Uterus (tissue), 3 donors: ENCODE measurements at regions not wholly inside any gene's neighbourhood (a gene's known extent, or its start where the extent isn't known, plus 50 kb on each side); places are given as distances from the start of the nearest gene placed in this dataset.

Experiments used
- DNase-seq, 2 donors: peaks; one replicate each; pipeline ENCODE4 v3.0.0-alpha.2; 2019 to 2020
- H3K27ac ChIP-seq, 2 donors: fragments of 200-600 bp; sonication (generic); 1 replicate in 1 of 2; 2 replicates in 1 of 2; pipeline ENCODE4 v1.5.1; 2016 to 2018
- H3K27me3 ChIP-seq, 2 donors: fragments of 200-600 bp; sonication (generic); one replicate each; pipeline ENCODE4 v1.5.1; 2018 to 2019; ENCODE audit warnings: control low read depth in 1 of 2
- H3K36me3 ChIP-seq, 2 donors: fragments of 200-600 bp; sonication (generic); one replicate each; pipeline ENCODE4 v1.5.1; 2019; ENCODE audit warnings: control low read depth in 1 of 2
- H3K4me1 ChIP-seq, 2 donors: fragments of 200-600 bp; sonication (generic); one replicate each; pipeline ENCODE4 v1.5.1; 2018 to 2019; ENCODE audit warnings: control low read depth in 1 of 2
- H3K4me3 ChIP-seq, 2 donors: fragments of 200-600 bp; sonication (generic); 1 replicate in 1 of 2; 2 replicates in 1 of 2; pipeline ENCODE4 v1.5.1; 2018 to 2019; ENCODE audit warnings: mild to moderate bottlenecking in 1 of 2
- H3K9me3 ChIP-seq, 2 donors: fragments of 200-600 bp; sonication (generic); one replicate each; pipeline ENCODE4 v1.5.1; 2019; ENCODE audit warnings: control low read depth in 1 of 2
- POLR2A ChIP-seq, 2 donors: fragments of 450-650 bp; IDR thresholded peaks; one replicate each; pipeline ENCODE4 v1.6.1; 2016; ENCODE audit warnings: antibody characterized with exemption in 2 of 2, mild to moderate bottlenecking in 1 of 2, moderate library complexity in 1 of 2
- intact Hi-C: fragments of 100-400 bp; cut with DNase I; formaldehyde crosslinking; loops from one replicate; pipeline ENCODE4 v1.15.1; 2023; ENCODE audit warnings: low total_unique reads
- TF ChIP-seq, protein P1 (sequence below), 4 experiments: fragments of 200-600 bp in 2 of 4; fragments of 450-650 bp in 2 of 4; sonication (generic) in 2 of 4; IDR thresholded peaks; one replicate each; pipeline ENCODE4 v1.5.1; 2016 to 2019; ENCODE audit warnings: antibody characterized with exemption in 4 of 4, mild to moderate bottlenecking in 2 of 4, moderate library complexity in 1 of 4
- donor health status: DM: yes; HTN: yes; CAD: no.

DNA sequence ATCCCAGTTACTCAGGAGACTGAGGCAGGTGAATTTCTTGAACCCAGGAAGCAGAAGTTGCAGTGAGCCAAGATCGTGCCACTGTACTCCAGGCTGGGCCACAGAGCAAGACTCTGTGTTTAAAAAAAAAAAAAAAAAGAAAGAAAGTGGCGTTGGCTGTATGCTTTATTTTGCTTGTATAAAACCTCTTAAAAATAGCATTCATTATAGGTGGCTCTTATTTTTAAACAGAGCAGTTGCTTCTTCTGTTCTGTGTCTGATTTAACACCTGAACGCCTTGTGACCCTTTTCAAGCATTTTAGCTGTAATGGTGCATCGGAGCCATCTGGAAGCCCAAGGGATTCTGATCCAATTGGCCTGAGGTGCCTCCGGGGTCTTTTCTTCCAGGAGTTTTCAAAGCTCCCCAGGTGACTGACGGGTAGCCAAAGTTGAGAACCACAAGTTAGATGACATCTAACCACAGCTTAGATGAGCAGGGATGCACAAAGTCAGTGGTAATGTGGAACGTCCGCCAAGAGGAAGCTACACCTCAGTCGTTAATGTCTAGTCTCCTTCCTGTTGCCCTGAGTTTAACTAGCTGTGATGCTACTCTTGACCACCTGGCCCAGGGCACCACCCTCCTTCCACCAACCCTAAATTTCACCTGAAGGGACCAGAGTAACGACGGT is 274.6 kb upstream of the KLF6 start:
- H3K4me1 ChIP-seq, result peaks cover 0 to 4% of the 10 kb centered on the region in 2 donors
- TF ChIP-seq POLR2A (IDR thresholded peaks at IDR 0.05), result no peak
- TF ChIP-seq, protein P1, sequence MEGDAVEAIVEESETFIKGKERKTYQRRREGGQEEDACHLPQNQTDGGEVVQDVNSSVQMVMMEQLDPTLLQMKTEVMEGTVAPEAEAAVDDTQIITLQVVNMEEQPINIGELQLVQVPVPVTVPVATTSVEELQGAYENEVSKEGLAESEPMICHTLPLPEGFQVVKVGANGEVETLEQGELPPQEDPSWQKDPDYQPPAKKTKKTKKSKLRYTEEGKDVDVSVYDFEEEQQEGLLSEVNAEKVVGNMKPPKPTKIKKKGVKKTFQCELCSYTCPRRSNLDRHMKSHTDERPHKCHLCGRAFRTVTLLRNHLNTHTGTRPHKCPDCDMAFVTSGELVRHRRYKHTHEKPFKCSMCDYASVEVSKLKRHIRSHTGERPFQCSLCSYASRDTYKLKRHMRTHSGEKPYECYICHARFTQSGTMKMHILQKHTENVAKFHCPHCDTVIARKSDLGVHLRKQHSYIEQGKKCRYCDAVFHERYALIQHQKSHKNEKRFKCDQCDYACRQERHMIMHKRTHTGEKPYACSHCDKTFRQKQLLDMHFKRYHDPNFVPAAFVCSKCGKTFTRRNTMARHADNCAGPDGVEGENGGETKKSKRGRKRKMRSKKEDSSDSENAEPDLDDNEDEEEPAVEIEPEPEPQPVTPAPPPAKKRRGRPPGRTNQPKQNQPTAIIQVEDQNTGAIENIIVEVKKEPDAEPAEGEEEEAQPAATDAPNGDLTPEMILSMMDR (IDR thresholded peaks at IDR 0.05), result no peak
- no peak overlapping the region for H3K4me3 ChIP-seq
- peak overlapping the region; percentile 45 to 63 for H3K27ac ChIP-seq
- intact Hi-C loops, result no loop called here
- DNase-seq, result no peak
- no peaks in the 10 kb centered on the region for H3K9me3 ChIP-seq
- H3K36me3 ChIP-seq, result no peaks in the 10 kb centered on the region
- no peaks in the 10 kb centered on the region for H3K27me3 ChIP-seq

DNA sequence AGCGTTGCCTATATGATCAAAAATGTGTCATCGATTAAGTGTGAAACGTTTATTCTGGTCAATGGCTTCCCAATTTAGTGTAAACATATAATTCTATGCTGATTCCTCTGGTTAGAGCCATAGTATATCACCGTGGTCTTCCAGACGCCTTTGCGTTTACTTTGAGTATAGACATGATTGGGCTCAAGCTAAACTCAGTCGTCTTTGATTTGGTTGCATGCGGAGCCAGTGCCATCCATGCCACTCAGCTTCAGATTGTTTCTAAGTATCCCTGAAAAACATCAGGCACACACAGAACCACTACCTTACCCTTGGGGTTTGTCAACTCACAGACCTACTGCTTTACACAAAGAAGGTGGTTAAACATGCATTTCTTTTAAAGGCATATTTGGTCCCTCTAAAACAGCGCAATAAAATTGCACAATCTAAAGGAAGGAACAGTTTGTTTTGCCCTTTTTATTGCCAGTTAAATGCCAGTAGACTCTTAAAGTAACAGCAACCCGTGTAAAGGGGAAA is 273.6 kb upstream of the KLF6 start:
- peak overlapping the region; percentile 49 to 63 for H3K27ac ChIP-seq
- no peak overlapping the region for H3K4me3 ChIP-seq
- intact Hi-C loops, result no loop called here
- H3K36me3 ChIP-seq, result no peaks in the 10 kb centered on the region
- no peak for DNase-seq
- TF ChIP-seq, protein P1 (IDR thresholded peaks at IDR 0.05), result no peak
- TF ChIP-seq POLR2A (IDR thresholded peaks at IDR 0.05), result no peak
- no peaks in the 10 kb centered on the region for H3K9me3 ChIP-seq
- H3K4me1 ChIP-seq, result peaks cover 0 to 4% of the 10 kb centered on the region in 2 donors
- H3K27me3 ChIP-seq, result no peaks in the 10 kb centered on the region

DNA sequence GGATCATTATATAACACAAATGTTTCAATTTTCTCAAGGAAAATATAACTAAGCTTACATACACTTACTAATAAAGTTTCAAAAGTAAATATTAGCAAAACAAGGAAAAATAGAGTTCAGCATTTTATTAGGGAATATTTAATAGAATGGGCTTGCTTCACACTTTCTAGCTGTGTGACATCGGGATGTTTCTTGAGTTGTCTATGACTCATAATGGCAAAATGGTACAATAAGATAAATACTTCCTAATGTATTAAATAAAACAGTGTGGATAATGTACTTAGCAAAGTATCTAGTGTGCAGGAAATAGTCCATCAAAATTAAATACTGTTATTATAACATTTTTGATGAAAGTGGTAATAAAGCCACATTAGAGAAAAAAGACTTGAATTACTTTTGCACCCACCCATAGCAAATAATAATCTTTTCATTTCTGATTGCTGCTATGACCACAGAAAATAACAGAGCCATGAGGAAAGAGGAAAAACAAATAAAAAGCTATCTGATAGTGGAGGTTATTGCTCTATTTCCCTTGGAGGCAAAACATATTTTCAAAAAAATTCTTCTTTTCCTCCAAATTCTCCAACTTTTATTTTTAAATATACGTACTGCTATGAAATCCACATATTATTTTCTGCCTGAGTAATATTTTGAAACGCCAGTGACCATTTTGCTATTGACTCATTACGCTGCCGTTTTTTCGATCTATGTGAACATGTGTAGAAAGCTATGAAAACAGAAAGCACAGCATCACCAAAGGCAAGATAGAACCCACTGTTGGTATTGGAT is 272.9 kb upstream of the KLF6 start:
- Histone ChIP-seq H3K27ac (peak overlapping the region; percentile 49 to 53), H3K27me3 (no peaks in the 10 kb centered on the region), H3K9me3 (no peaks in the 10 kb centered on the region), H3K36me3 (no peaks in the 10 kb centered on the region), H3K4me3 (no peak overlapping the region), H3K4me1 (peaks cover 0 to 4% of the 10 kb centered on the region in 2 donors)
- intact Hi-C loops, result no loop called here
- TF ChIP-seq, protein P1 (IDR thresholded peaks at IDR 0.05), result no peak
- no peak for TF ChIP-seq POLR2A (IDR thresholded peaks at IDR 0.05)
- no peak for DNase-seq

DNA sequence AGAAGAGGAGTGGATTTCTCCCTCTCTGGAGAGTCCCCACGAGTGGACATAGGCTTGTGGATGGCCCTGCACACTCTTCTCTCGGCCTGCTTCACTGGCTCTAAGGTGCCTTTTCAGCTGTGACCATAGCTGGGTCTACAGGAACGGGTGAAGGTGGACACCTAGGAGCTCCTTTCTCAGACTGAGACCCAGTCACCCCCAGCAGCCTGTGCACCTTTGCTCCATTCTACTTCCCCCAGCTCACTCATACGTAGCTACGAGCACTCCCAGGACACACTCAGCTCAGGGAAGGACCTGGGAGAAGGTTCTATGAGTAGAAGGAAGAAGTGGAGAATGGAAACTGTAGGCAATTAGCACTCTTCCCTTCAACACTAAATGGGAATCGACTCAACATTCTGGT is 272.0 kb upstream of the KLF6 start:
- no peaks in the 10 kb centered on the region for H3K9me3 ChIP-seq
- H3K36me3 ChIP-seq, result no peaks in the 10 kb centered on the region
- H3K27me3 ChIP-seq, result no peaks in the 10 kb centered on the region
- H3K27ac ChIP-seq, result peak overlapping the region in 1 of 2 donors; percentile 53
- TF ChIP-seq, protein P1 (IDR thresholded peaks at IDR 0.05), result no peak
- no peak for TF ChIP-seq POLR2A (IDR thresholded peaks at IDR 0.05)
- intact Hi-C loops, result no loop called here
- peaks cover 0 to 4% of the 10 kb centered on the region in 2 donors for H3K4me1 ChIP-seq
- DNase-seq, result no peak
- H3K4me3 ChIP-seq, result no peak overlapping the region
